GM23338 (cell line): ENCODE measurements at regions not wholly inside any gene's neighbourhood (a gene's known extent, or its start where the extent isn't known, plus 50 kb on each side); places are given as distances from the start of the nearest gene placed in this dataset.

ENCODE experiments used
- ATAC-seq: fragments of 200-7000 bp; cut with Tn5 transposase; 3 replicates; pipeline ENCODE4 v1.9.1; 2020
- DNase-seq: peaks from one replicate; pipeline ENCODE4 v3.0.0-alpha.2; 2015; ENCODE audit warnings: low spot score
- H2AFZ ChIP-seq: fragments of 200-600 bp; sonication (generic); 2 replicates; pipeline ENCODE4 v1.8.0; 2016; ENCODE audit warnings: antibody characterized with exemption, mild to moderate bottlenecking, moderate library complexity
- H3F3A ChIP-seq: fragments of 200-600 bp; sonication (generic); replicated peaks from 2 replicates; pipeline ENCODE4 v1.8.0; 2017; ENCODE audit warnings: antibody characterized with exemption, mixed run types, low read depth
- H3K27ac ChIP-seq: fragments of 200-600 bp; sonication (generic); 2 replicates; pipeline ENCODE4 v1.6.1; 2016; ENCODE audit warnings: low read depth
- H3K27me3 ChIP-seq: fragments of 200-600 bp; sonication (generic); 2 replicates; pipeline ENCODE4 v1.8.0; 2016; ENCODE audit warnings: mild to moderate bottlenecking, mixed run types, moderate library complexity; ENCODE audit not compliant: insufficient read depth
- H3K36me3 ChIP-seq: fragments of 200-600 bp; sonication (generic); 2 replicates; pipeline ENCODE4 v1.8.0; 2016; ENCODE audit warnings: mild to moderate bottlenecking; ENCODE audit not compliant: insufficient read depth
- H3K4me1 ChIP-seq: fragments of 200-600 bp; sonication (generic); 2 replicates; pipeline ENCODE4 v1.8.0; 2016; ENCODE audit warnings: mild to moderate bottlenecking, moderate library complexity; ENCODE audit not compliant: insufficient read depth
- H3K4me2 ChIP-seq: fragments of 200-600 bp; sonication (generic); 2 replicates; pipeline ENCODE4 v1.7.1; 2017; ENCODE audit warnings: mixed run types
- H3K4me3 ChIP-seq: fragments of 200-600 bp; sonication (generic); 2 replicates; pipeline ENCODE4 v1.6.1; 2016; ENCODE audit warnings: mixed run types
- H3K79me2 ChIP-seq: fragments of 200-600 bp; sonication (generic); replicated peaks from 2 replicates; pipeline ENCODE4 v1.8.0; 2017; ENCODE audit warnings: mild to moderate bottlenecking; ENCODE audit not compliant: insufficient read depth
- H3K9me2 ChIP-seq: fragments of 200-600 bp; sonication (generic); 2 replicates; pipeline ENCODE4 v1.8.0; 2017; ENCODE audit not compliant: insufficient read depth
- H4K20me1 ChIP-seq: fragments of 200-600 bp; sonication (generic); replicated peaks from 2 replicates; pipeline ENCODE4 v1.8.0; 2017; ENCODE audit warnings: mild to moderate bottlenecking; ENCODE audit not compliant: insufficient read depth
- H3K27ac Mint-ChIP-seq: 2 replicates; pipeline ENCODE4 v1.8.0; 2020; ENCODE audit warnings: inconsistent platforms, mild to moderate bottlenecking, moderate library complexity, mixed read lengths
- H3K27me3 Mint-ChIP-seq: 3 replicates; pipeline ENCODE4 v1.8.0; 2022; ENCODE audit warnings: low read depth, mild to moderate bottlenecking, moderate library complexity, mixed read lengths, inconsistent platforms; ENCODE audit not compliant: insufficient read depth, poor library complexity
- H3K36me3 Mint-ChIP-seq: 3 replicates; pipeline ENCODE4 v1.8.0; 2021; ENCODE audit warnings: low read depth, mild to moderate bottlenecking, inconsistent platforms, moderate library complexity, mixed read lengths
- H3K4me1 Mint-ChIP-seq: 3 replicates; pipeline ENCODE4 v1.8.0; 2020; ENCODE audit warnings: mild to moderate bottlenecking, inconsistent platforms, mixed read lengths
- H3K4me3 Mint-ChIP-seq: 3 replicates; pipeline ENCODE4 v1.8.0; 2021; ENCODE audit warnings: moderate library complexity, mild to moderate bottlenecking, inconsistent platforms, mixed read lengths
- H3K9me3 Mint-ChIP-seq: 3 replicates; pipeline ENCODE4 v1.8.0; 2020; ENCODE audit warnings: moderate library complexity, mild to moderate bottlenecking, inconsistent platforms, mixed read lengths
- CREB1 ChIP-seq: fragments of 250-450 bp; sonication (Bioruptor Pico); IDR thresholded peaks from 2 replicates; pipeline ENCODE4 v1.5.0; 2020; ENCODE audit warnings: low read depth, mild to moderate bottlenecking, moderate library complexity
- ETS1 ChIP-seq: IDR thresholded peaks from 2 replicates; pipeline ENCODE4 v1.6.1; 2016; ENCODE audit warnings: antibody characterized with exemption
- EZH2 ChIP-seq: fragments of 200-600 bp; sonication (generic); IDR thresholded peaks from one replicate; pipeline ENCODE4 v1.8.0; 2017; ENCODE audit warnings: antibody characterized with exemption, mild to moderate bottlenecking, low read depth; ENCODE audit not compliant: unreplicated experiment
- EZH2phosphoT487 ChIP-seq: fragments of 200-600 bp; sonication (generic); IDR thresholded peaks from one replicate; pipeline ENCODE4 v1.8.1; 2018; ENCODE audit warnings: antibody characterized with exemption; ENCODE audit not compliant: unreplicated experiment
- JUNB ChIP-seq: IDR thresholded peaks from one replicate; pipeline ENCODE4 v1.6.1; 2016; ENCODE audit warnings: antibody characterized with exemption; ENCODE audit not compliant: unreplicated experiment
- NANOG ChIP-seq: IDR thresholded peaks from 2 replicates; pipeline ENCODE4 v1.6.1; 2016; ENCODE audit warnings: antibody characterized with exemption, borderline replicate concordance
- POLR2AphosphoS5 ChIP-seq: IDR thresholded peaks from 2 replicates; pipeline ENCODE4 v1.6.1; 2016; ENCODE audit warnings: antibody characterized with exemption, low read depth
- REST ChIP-seq: IDR thresholded peaks from one replicate; pipeline ENCODE4 v1.6.1; 2018; ENCODE audit warnings: antibody characterized with exemption; ENCODE audit not compliant: unreplicated experiment
- STAT1 ChIP-seq: IDR thresholded peaks from one replicate; pipeline ENCODE4 v1.6.1; 2016; ENCODE audit warnings: antibody characterized with exemption; ENCODE audit not compliant: unreplicated experiment
- ZNF114 ChIP-seq: fragments of 250-450 bp; sonication (Bioruptor Pico); IDR thresholded peaks from 2 replicates; pipeline ENCODE4 v1.5.0; 2020; ENCODE audit warnings: mild to moderate bottlenecking, moderate library complexity
- ZNF331 ChIP-seq: fragments of 250-450 bp; sonication (Bioruptor Pico); IDR thresholded peaks from 2 replicates; pipeline ENCODE4 v1.5.0; 2020; ENCODE audit warnings: low read depth, mild to moderate bottlenecking, moderate library complexity
- TF ChIP-seq, protein P1 (sequence below), 2 experiments: fragments of 200-600 bp in 1 of 2; sonication (generic) in 1 of 2; conservative IDR thresholded peaks; 2 replicates each; pipeline versions ENCODE4 v1.5.1 to v1.6.1; 2016 to 2017; ENCODE audit warnings: antibody characterized with exemption in 2 of 2, low read depth in 2 of 2, mild to moderate bottlenecking in 2 of 2, moderate library complexity in 1 of 2
- TF ChIP-seq, protein P2 (sequence below): fragments of 250-450 bp; sonication (Bioruptor Pico); IDR thresholded peaks from 2 replicates; pipeline ENCODE4 v1.5.0; 2020; ENCODE audit warnings: mild to moderate bottlenecking, moderate library complexity

DNA sequence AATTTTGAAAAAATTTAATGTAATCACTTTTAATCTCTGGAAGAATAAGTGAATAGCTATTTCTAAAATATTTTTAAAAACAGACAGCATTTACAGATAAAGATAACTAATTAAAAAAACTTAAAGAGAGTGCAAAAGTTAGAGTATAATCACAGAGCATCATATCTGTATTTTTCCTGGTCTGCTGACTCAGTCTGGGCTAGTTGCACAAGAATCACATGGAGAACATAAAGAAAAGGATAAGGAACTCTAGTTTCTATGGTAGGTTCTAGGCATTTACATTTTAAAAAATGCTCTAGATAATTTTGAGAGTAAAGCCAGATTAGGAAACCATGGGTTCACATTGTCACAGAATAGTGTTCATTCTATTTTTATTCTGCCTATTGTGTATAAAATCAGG, 347.4 kb downstream of the PSAT1 start:
- H3K9me2 ChIP-seq, result no peaks in the 10 kb centered on the region
- no peaks in the 10 kb centered on the region for H3K36me3 ChIP-seq
- H3K9me3 Mint-ChIP-seq, result peaks cover 13% of the 10 kb centered on the region; the same call in 2 of the 3 replicates
- no peaks in the 10 kb centered on the region for H3K27me3 ChIP-seq
- no peaks in the 10 kb centered on the region for H3F3A ChIP-seq
- no peaks in the 10 kb centered on the region for H3K27me3 Mint-ChIP-seq
- H3K4me1 Mint-ChIP-seq, result peaks cover 17% of the 10 kb centered on the region
- no peaks in the 10 kb centered on the region for H3K79me2 ChIP-seq
- no peaks in the 10 kb centered on the region; the same call in 2 of the 3 replicates for H3K36me3 Mint-ChIP-seq
- no peak for ATAC-seq
- H3K4me2 ChIP-seq, result no peak overlapping the region
- peaks cover 3% of the 10 kb centered on the region; the same call in 1 of the 2 replicates for H4K20me1 ChIP-seq
- no peak overlapping the region for H3K4me3 ChIP-seq
- no peak for DNase-seq
- H3K4me1 ChIP-seq, result 0 out of 2 replicates have a peak, but pooled peaks cover 7% of the 10 kb centered on the region
- TF ChIP-seq EZH2phosphoT487 (no peak), NANOG (no peak), POLR2AphosphoS5 (no peak), EZH2 (no peak), ETS1 (no peak), CREB1 (CRISPR knock-in tag) (no peak), REST (no peak), ZNF331 (no peak), JUNB (no peak), ZNF114 (CRISPR knock-in tag) (no peak), STAT1 (no peak)
- TF ChIP-seq, protein P1, sequence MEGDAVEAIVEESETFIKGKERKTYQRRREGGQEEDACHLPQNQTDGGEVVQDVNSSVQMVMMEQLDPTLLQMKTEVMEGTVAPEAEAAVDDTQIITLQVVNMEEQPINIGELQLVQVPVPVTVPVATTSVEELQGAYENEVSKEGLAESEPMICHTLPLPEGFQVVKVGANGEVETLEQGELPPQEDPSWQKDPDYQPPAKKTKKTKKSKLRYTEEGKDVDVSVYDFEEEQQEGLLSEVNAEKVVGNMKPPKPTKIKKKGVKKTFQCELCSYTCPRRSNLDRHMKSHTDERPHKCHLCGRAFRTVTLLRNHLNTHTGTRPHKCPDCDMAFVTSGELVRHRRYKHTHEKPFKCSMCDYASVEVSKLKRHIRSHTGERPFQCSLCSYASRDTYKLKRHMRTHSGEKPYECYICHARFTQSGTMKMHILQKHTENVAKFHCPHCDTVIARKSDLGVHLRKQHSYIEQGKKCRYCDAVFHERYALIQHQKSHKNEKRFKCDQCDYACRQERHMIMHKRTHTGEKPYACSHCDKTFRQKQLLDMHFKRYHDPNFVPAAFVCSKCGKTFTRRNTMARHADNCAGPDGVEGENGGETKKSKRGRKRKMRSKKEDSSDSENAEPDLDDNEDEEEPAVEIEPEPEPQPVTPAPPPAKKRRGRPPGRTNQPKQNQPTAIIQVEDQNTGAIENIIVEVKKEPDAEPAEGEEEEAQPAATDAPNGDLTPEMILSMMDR (conservative IDR thresholded peaks at IDR 0.05; ENCODE audit: low read depth in 2 of 2), result no peak
- TF ChIP-seq, protein P2, sequence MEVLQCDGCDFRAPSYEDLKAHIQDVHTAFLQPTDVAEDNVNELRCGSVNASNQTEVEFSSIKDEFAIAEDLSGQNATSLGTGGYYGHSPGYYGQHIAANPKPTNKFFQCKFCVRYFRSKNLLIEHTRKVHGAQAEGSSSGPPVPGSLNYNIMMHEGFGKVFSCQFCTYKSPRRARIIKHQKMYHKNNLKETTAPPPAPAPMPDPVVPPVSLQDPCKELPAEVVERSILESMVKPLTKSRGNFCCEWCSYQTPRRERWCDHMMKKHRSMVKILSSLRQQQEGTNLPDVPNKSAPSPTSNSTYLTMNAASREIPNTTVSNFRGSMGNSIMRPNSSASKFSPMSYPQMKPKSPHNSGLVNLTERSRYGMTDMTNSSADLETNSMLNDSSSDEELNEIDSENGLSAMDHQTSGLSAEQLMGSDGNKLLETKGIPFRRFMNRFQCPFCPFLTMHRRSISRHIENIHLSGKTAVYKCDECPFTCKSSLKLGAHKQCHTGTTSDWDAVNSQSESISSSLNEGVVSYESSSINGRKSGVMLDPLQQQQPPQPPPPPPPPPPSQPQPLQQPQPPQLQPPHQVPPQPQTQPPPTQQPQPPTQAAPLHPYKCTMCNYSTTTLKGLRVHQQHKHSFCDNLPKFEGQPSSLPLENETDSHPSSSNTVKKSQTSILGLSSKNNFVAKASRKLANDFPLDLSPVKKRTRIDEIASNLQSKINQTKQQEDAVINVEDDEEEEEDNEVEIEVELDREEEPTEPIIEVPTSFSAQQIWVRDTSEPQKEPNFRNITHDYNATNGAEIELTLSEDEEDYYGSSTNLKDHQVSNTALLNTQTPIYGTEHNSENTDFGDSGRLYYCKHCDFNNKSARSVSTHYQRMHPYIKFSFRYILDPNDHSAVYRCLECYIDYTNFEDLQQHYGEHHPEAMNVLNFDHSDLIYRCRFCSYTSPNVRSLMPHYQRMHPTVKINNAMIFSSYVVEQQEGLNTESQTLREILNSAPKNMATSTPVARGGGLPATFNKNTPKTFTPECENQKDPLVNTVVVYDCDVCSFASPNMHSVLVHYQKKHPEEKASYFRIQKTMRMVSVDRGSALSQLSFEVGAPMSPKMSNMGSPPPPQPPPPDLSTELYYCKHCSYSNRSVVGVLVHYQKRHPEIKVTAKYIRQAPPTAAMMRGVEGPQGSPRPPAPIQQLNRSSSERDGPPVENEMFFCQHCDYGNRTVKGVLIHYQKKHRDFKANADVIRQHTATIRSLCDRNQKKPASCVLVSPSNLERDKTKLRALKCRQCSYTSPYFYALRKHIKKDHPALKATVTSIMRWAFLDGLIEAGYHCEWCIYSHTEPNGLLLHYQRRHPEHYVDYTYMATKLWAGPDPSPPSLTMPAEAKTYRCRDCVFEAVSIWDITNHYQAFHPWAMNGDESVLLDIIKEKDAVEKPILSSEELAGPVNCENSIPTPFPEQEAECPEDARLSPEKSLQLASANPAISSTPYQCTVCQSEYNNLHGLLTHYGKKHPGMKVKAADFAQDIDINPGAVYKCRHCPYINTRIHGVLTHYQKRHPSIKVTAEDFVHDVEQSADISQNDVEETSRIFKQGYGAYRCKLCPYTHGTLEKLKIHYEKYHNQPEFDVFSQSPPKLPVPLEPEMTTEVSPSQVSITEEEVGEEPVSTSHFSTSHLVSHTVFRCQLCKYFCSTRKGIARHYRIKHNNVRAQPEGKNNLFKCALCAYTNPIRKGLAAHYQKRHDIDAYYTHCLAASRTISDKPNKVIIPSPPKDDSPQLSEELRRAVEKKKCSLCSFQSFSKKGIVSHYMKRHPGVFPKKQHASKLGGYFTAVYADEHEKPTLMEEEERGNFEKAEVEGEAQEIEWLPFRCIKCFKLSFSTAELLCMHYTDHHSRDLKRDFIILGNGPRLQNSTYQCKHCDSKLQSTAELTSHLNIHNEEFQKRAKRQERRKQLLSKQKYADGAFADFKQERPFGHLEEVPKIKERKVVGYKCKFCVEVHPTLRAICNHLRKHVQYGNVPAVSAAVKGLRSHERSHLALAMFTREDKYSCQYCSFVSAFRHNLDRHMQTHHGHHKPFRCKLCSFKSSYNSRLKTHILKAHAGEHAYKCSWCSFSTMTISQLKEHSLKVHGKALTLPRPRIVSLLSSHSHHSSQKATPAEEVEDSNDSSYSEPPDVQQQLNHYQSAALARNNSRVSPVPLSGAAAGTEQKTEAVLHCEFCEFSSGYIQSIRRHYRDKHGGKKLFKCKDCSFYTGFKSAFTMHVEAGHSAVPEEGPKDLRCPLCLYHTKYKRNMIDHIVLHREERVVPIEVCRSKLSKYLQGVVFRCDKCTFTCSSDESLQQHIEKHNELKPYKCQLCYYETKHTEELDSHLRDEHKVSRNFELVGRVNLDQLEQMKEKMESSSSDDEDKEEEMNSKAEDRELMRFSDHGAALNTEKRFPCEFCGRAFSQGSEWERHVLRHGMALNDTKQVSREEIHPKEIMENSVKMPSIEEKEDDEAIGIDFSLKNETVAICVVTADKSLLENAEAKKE, result no peak
- no peak overlapping the region for H2AFZ ChIP-seq
- H3K27ac Mint-ChIP-seq, result no peak overlapping the region
- H3K4me3 Mint-ChIP-seq, result no peak overlapping the region
- H3K27ac ChIP-seq, result no peak overlapping the region
